Suprapubic skin (tissue), 4 donors: ENCODE measurements at regions not wholly inside any gene's neighbourhood (a gene's known extent, or its start where the extent isn't known, plus 50 kb on each side); places are given as distances from the start of the nearest gene placed in this dataset.

Experiments used
- DNase-seq, 2 donors: peaks; one replicate each; pipeline ENCODE4 v3.0.0-alpha.2; 2019; ENCODE audit warnings: low spot score in 2 of 2
- H3K27ac ChIP-seq: fragments of 200-600 bp; sonication (generic); one replicate; pipeline ENCODE4 v1.5.1; 2019
- H3K27me3 ChIP-seq: fragments of 200-600 bp; sonication (generic); one replicate; pipeline ENCODE4 v1.5.1; 2019
- H3K36me3 ChIP-seq: fragments of 200-600 bp; sonication (generic); one replicate; pipeline ENCODE4 v1.5.1; 2019
- H3K4me1 ChIP-seq: fragments of 200-600 bp; sonication (generic); one replicate; pipeline ENCODE4 v1.5.1; 2019
- H3K4me3 ChIP-seq: fragments of 200-600 bp; sonication (generic); one replicate; pipeline ENCODE4 v1.5.1; 2019; ENCODE audit warnings: mild to moderate bottlenecking
- H3K9me3 ChIP-seq: fragments of 200-600 bp; sonication (generic); one replicate; pipeline ENCODE4 v1.5.1; 2019
- EP300 ChIP-seq: sonication (generic); formaldehyde crosslinking; IDR thresholded peaks from one replicate; pipeline ENCODE4 v1.6.1; 2017; ENCODE audit warnings: antibody characterized with exemption
- POLR2A ChIP-seq, 2 donors: fragments of 450-650 bp; IDR thresholded peaks; one replicate each; pipeline ENCODE4 v1.6.1; 2017; ENCODE audit warnings: antibody characterized with exemption in 2 of 2, mild to moderate bottlenecking in 2 of 2, moderate library complexity in 2 of 2
- POLR2AphosphoS5 ChIP-seq, 3 donors: sonication (generic); formaldehyde crosslinking; IDR thresholded peaks; one replicate each; pipeline ENCODE4 v1.6.1; 2017; ENCODE audit warnings: antibody characterized with exemption in 3 of 3
- WGBS: methylation state at CpG from one replicate; pipeline ENCODE4 v1.1.5; 2018; 5-methylcytosine and 5-hydroxymethylcytosine counted together
- TF ChIP-seq, protein P1 (sequence below), 2 donors: fragments of 200-600 bp in 1 of 2; fragments of 450-650 bp in 1 of 2; sonication (generic) in 1 of 2; IDR thresholded peaks; one replicate each; pipeline ENCODE4 v1.5.1; 2016 to 2019; ENCODE audit warnings: antibody characterized with exemption in 2 of 2, mild to moderate bottlenecking in 1 of 2, moderate library complexity in 1 of 2

- no peaks in the 10 kb centered on the region for H3K27me3 ChIP-seq
- H3K4me3 ChIP-seq, result no peak overlapping the region
- no peaks in the 10 kb centered on the region for H3K9me3 ChIP-seq
- H3K36me3 ChIP-seq, result peaks cover 5% of the 10 kb centered on the region
- no peak overlapping the region for H3K27ac ChIP-seq
- no peak for TF ChIP-seq POLR2A (IDR thresholded peaks at IDR 0.05)
- TF ChIP-seq, protein P1, sequence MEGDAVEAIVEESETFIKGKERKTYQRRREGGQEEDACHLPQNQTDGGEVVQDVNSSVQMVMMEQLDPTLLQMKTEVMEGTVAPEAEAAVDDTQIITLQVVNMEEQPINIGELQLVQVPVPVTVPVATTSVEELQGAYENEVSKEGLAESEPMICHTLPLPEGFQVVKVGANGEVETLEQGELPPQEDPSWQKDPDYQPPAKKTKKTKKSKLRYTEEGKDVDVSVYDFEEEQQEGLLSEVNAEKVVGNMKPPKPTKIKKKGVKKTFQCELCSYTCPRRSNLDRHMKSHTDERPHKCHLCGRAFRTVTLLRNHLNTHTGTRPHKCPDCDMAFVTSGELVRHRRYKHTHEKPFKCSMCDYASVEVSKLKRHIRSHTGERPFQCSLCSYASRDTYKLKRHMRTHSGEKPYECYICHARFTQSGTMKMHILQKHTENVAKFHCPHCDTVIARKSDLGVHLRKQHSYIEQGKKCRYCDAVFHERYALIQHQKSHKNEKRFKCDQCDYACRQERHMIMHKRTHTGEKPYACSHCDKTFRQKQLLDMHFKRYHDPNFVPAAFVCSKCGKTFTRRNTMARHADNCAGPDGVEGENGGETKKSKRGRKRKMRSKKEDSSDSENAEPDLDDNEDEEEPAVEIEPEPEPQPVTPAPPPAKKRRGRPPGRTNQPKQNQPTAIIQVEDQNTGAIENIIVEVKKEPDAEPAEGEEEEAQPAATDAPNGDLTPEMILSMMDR (IDR thresholded peaks at IDR 0.05), result no peak
- no peak for TF ChIP-seq EP300
- no peak for TF ChIP-seq POLR2AphosphoS5 (IDR thresholded peaks at IDR 0.05)
- no peak for DNase-seq
- H3K4me1 ChIP-seq, result peaks cover 13% of the 10 kb centered on the region
- WGBS, result 85% methylated on average over 6 of the region's 6 CpGs
Observed at GRCh38 chr3:124425972-124426371, 304.3 kb upstream of the UMPS start.

DNA sequence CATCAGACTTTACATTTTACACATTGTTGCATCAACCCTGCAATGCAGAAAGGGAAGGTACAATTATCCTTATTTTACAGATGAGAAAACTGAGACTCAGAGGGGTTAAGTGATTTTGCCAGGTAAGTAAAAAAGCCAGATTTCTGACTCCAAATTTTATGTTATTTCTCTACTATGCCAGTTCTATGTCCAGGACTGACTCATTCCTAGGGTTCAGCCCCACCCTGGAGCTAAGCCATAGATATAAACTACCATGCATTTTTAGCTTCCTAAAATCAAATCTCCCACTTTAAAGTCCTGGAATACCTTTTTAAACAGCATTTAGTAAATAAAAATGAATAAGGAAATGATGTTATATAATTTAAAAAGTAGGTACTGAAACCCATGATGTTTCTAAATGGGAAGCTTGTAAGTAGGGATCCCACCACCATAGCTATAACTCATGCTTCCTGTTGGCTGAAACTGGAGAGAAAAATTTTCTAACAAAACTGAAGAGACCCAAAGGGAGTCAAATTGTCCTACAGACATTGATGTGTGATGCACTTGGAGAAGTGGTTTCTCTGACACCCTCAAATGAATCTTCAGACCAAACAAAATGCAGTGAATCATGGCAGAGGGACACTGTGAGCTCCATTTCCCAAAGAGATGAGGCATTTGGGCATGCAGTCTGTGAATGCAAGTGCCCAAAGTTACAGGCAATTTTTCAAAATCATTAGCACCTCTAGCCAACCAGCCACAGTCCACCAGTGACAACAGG, 301.7 kb upstream of the UMPS start:
- Histone ChIP-seq H3K4me1 (peaks cover 13% of the 10 kb centered on the region), H3K27ac (no peak overlapping the region), H3K36me3 (no peaks in the 10 kb centered on the region), H3K4me3 (no peak overlapping the region), H3K27me3 (no peaks in the 10 kb centered on the region), H3K9me3 (no peaks in the 10 kb centered on the region)
- TF ChIP-seq POLR2A (IDR thresholded peaks at IDR 0.05), result no peak
- no peak for TF ChIP-seq POLR2AphosphoS5 (IDR thresholded peaks at IDR 0.05)
- TF ChIP-seq EP300, result no peak
- TF ChIP-seq, protein P1 (IDR thresholded peaks at IDR 0.05), result no peak
- DNase-seq, result no peak

DNA sequence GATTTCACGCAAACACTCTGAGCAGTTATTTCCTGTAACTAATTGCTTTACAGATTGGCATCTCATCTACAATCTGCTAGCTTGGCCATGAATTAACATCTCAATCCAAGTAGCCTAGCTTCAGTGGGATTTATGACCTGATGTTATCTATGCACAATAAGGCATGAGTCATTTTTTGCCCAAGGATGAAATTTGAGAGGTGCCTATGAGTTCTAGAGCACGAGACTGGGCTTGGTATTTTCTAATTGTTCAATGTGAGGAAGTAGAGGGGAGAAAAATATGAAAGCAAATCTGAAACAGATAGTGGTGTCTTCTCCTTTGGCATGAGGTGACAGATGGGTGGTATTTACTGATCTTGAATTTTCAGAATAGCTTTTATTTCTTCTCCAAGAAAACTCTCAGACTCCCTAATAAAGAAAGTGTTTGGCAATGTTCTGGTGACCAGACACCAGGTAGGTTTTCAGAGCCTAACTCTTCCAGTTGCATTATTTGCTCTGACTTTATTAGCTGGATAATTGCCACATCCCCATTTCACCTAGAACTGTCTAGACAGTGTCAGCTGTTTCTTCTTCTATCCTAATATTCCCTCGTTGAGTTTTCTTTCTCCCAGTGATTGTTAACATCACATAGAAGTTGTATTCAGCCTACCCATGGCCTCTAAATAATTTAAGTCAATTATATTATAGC, 301.0 kb upstream of the UMPS start:
- 31% methylated on average over 3 of the region's 3 CpGs for WGBS
- peaks cover 13% of the 10 kb centered on the region for H3K4me1 ChIP-seq
- H3K4me3 ChIP-seq, result no peak overlapping the region
- no peaks in the 10 kb centered on the region for H3K27me3 ChIP-seq
- no peak overlapping the region for H3K27ac ChIP-seq
- no peaks in the 10 kb centered on the region for H3K36me3 ChIP-seq
- no peaks in the 10 kb centered on the region for H3K9me3 ChIP-seq
- TF ChIP-seq, protein P1 (IDR thresholded peaks at IDR 0.05), result no peak
- no peak for DNase-seq

DNA sequence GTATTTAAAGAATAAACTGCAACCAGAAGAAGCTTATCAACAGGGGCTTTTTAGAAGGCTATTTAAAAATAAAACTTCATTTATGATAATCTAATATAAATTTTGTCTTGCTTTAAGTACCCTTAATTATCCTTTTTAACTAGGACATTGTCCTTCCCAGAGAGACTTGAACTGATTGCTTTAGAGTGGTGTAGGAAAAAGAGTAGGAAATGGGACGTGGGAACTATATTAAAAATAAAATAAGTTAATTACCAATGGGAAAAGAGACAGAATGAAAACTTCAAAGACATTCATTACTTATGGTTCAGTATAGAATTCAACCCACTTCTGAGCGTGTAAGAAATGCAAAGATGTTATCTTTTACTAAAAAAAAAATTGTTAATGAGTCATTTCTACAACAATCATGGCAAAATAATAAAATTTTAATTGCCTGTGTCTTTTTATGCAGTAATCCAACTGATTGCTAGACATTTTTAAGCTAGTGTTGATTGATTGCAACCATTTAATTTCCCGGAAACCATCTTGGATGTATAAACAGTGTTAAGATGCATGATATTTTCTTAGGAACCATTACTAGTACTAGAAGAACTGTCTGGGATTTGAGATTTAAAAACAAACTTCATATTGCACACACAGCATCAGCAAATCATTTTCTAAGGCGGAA, 298.8 kb upstream of the UMPS start:
- peaks cover 13% of the 10 kb centered on the region for H3K4me1 ChIP-seq
- no peak overlapping the region for H3K27ac ChIP-seq
- H3K36me3 ChIP-seq, result no peaks in the 10 kb centered on the region
- no peak for TF ChIP-seq POLR2A (IDR thresholded peaks at IDR 0.05)
- no peak for TF ChIP-seq EP300
- TF ChIP-seq, protein P1 (IDR thresholded peaks at IDR 0.05), result no peak
- no peak for DNase-seq
- no peaks in the 10 kb centered on the region for H3K27me3 ChIP-seq
- H3K4me3 ChIP-seq, result no peak overlapping the region
- no peaks in the 10 kb centered on the region for H3K9me3 ChIP-seq
- 69% methylated on average over 4 of the region's 4 CpGs for WGBS

GRCh38 chr3:124434176-124434575, 296.1 kb upstream of the UMPS start:
- no peak for DNase-seq
- Histone ChIP-seq H3K9me3 (no peaks in the 10 kb centered on the region), H3K4me1 (peaks cover 7% of the 10 kb centered on the region), H3K27me3 (no peaks in the 10 kb centered on the region), H3K27ac (no peak overlapping the region), H3K36me3 (no peaks in the 10 kb centered on the region), H3K4me3 (no peak overlapping the region)
- TF ChIP-seq, protein P1 (IDR thresholded peaks at IDR 0.05), result no peak
- TF ChIP-seq POLR2AphosphoS5 (IDR thresholded peaks at IDR 0.05) (no peak), POLR2A (IDR thresholded peaks at IDR 0.05) (no peak), EP300 (no peak)
- WGBS, result 97% methylated on average over 10 of the region's 10 CpGs
